ENCODE measurements at regions not wholly inside any gene's neighbourhood (a gene's known extent, or its start where the extent isn't known, plus 50 kb on each side); places are given as distances from the start of the nearest gene placed in this dataset.
"Not testable (repeated sequence)": the region's sequence is repeated elsewhere in the genome, so short reads cannot be mapped to it uniquely, and the experiment has no call there.

DNA sequence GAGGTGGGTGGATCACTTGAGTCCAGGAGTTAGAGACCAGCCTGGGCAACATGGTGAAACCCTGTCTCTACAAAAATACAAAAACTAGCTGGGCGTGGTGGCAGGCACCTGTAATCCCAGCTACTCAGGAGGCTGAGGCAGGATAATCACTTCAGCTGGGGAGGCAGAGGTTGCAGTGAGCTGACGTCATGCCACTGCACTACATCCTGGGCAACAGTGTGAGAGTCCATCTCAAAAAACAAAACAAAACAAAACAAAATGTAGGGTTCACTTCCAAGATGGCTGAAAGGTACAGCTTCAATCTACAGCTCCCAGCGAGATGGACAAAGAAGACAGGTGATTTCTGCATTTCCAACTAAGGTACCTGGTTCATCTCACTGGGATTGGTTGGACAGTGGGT is 291.6 kb downstream of the HGF start:
- not testable (repeated sequence) for TF ChIP-seq FOXM1 (CRISPR knock-in tag; IDR thresholded peaks at IDR 0.05)
- TF ChIP-seq, protein P1, sequence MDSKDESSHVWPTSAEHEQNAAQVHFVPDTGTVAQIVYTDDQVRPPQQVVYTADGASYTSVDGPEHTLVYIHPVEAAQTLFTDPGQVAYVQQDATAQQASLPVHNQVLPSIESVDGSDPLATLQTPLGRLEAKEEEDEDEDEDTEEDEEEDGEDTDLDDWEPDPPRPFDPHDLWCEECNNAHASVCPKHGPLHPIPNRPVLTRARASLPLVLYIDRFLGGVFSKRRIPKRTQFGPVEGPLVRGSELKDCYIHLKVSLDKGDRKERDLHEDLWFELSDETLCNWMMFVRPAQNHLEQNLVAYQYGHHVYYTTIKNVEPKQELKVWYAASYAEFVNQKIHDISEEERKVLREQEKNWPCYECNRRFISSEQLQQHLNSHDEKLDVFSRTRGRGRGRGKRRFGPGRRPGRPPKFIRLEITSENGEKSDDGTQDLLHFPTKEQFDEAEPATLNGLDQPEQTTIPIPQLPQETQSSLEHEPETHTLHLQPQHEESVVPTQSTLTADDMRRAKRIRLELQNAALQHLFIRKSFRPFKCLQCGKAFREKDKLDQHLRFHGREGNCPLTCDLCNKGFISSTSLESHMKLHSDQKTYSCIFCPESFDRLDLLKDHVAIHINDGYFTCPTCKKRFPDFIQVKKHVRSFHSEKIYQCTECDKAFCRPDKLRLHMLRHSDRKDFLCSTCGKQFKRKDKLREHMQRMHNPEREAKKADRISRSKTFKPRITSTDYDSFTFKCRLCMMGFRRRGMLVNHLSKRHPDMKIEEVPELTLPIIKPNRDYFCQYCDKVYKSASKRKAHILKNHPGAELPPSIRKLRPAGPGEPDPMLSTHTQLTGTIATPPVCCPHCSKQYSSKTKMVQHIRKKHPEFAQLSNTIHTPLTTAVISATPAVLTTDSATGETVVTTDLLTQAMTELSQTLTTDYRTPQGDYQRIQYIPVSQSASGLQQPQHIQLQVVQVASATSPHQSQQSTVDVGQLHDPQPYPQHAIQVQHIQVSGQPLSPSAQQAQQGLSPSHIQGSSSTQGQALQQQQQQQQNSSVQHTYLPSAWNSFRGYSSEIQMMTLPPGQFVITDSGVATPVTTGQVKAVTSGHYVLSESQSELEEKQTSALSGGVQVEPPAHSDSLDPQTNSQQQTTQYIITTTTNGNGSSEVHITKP (CRISPR knock-in tag; IDR thresholded peaks at IDR 0.05; ENCODE audit: low read depth) = not testable (repeated sequence)

Measured in HepG2 (cell line).